ENCODE measurements at regions not wholly inside any gene's neighbourhood (a gene's known extent, or its start where the extent isn't known, plus 50 kb on each side); places are given as distances from the start of the nearest gene placed in this dataset.

DNA sequence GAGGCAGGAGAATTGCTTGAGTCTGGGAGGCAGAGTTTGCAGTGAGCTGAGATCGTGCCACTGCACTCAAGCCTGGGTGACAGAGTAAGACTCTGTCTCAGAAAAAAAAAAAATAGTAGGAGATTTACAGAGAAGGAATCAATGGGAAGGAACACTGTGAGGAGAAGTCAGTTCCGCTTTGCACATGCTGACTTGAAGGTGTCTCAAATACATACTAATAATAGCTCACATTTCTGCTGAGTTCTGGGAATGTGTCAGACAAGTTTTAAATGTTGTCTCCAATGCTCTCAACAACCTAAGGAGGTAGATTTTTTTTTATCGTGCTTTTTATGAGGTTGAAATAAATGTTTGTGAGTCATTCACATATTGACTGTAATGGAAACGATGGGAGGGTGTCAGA is 654.9 kb upstream of the CELF2 start:
- TF ChIP-seq, protein P1, sequence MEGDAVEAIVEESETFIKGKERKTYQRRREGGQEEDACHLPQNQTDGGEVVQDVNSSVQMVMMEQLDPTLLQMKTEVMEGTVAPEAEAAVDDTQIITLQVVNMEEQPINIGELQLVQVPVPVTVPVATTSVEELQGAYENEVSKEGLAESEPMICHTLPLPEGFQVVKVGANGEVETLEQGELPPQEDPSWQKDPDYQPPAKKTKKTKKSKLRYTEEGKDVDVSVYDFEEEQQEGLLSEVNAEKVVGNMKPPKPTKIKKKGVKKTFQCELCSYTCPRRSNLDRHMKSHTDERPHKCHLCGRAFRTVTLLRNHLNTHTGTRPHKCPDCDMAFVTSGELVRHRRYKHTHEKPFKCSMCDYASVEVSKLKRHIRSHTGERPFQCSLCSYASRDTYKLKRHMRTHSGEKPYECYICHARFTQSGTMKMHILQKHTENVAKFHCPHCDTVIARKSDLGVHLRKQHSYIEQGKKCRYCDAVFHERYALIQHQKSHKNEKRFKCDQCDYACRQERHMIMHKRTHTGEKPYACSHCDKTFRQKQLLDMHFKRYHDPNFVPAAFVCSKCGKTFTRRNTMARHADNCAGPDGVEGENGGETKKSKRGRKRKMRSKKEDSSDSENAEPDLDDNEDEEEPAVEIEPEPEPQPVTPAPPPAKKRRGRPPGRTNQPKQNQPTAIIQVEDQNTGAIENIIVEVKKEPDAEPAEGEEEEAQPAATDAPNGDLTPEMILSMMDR (optimal IDR thresholded peaks at IDR 0.05 in 1 of 3, IDR thresholded peaks at IDR 0.05 in 1 of 3, conservative IDR thresholded peaks at IDR 0.05 in 1 of 3; ENCODE audit: extremely low read depth in 1 of 3, insufficient read depth in 2 of 3, low read length in 3 of 3) = no peak
- no peak for TF ChIP-seq EZH2 (IDR thresholded peaks at IDR 0.05; ENCODE audit: low read length)
